HepG2 (cell line): ENCODE measurements at regions not wholly inside any gene's neighbourhood (a gene's known extent, or its start where the extent isn't known, plus 50 kb on each side); places are given as distances from the start of the nearest gene placed in this dataset.

Experiments
- ATAC-seq: fragments of 200-7000 bp; cut with Tn5 transposase; 3 replicates; pipeline ENCODE4 v1.9.1; 2020; ENCODE audit warnings: mild to moderate bottlenecking, moderate library complexity
- BruUV-seq: library from RNA; stranded (reverse); fragments of 400-500 nt; replicated peaks from 2 replicates; lab custom pipeline; 2021; lab: Mats Ljungman, UMichigan
- CTCF ChIA-PET: fragments of 300-600 bp; formaldehyde crosslinking; extraction: SDS; loops from one replicate; lab custom pipeline; 2021; ENCODE audit warnings: low total read pairs, inconsistent platforms, low intra/inter-chr PET ratio; lab: Yijun Ruan, JAX
- POLR2A ChIA-PET: fragments of 350-600 bp; sonication (Branson Sonifier 250); formaldehyde crosslinking; loops from one replicate; lab custom pipeline; 2020; ENCODE audit warnings: antibody characterized with exemption, inconsistent platforms; lab: Yijun Ruan, JAX
- DNase-seq: peaks from one replicate; pipeline ENCODE4 v3.0.0-alpha.2; 2015; ENCODE audit warnings: low spot score
- FAIRE-seq: peaks from 3 replicates; lab custom pipeline; 2011; peaks lifted over from hg19 to GRCh38; lab: Jason Lieb, UNC
- H2AFZ ChIP-seq: one replicate; pipeline ENCODE4 v1.6.1; 2011; ENCODE audit warnings: low read length, inconsistent platforms
- H3K27ac ChIP-seq: fragments of 300-600 bp; 3 replicates; pipeline ENCODE4 v1.8.0; 2011; ENCODE audit warnings: mixed run types, mild to moderate bottlenecking, mixed read lengths, low read length, inconsistent platforms; ENCODE audit not compliant: insufficient read depth; ENCODE audit errors: extremely low read length
- H3K27me3 ChIP-seq, 2 experiments: fragments of 200-600 bp in 1 of 2; 2 replicates in 1 of 2; 3 replicates in 1 of 2; pipeline versions ENCODE4 v1.6.0 to v1.8.0; 2011; ENCODE audit warnings: low read length in 2 of 2, mild to moderate bottlenecking in 2 of 2, moderate library complexity in 2 of 2, inconsistent platforms in 1 of 2; ENCODE audit not compliant: insufficient read depth in 2 of 2, control insufficient read depth in 1 of 2
- H3K36me3 ChIP-seq, 2 experiments: fragments of 200-600 bp in 1 of 2; replicated peaks in 1 of 2; 2 replicates in 1 of 2; 3 replicates in 1 of 2; pipeline versions ENCODE4 v1.5.1 to v1.8.0; 2011; ENCODE audit warnings: low read length in 2 of 2, inconsistent platforms in 1 of 2; ENCODE audit not compliant: insufficient read depth in 2 of 2, control insufficient read depth in 1 of 2
- H3K4me1 ChIP-seq: 2 replicates; pipeline ENCODE4 v1.5.1; 2012; ENCODE audit warnings: low read length, inconsistent platforms; ENCODE audit not compliant: insufficient read depth
- H3K4me2 ChIP-seq: 2 replicates; pipeline ENCODE4 v1.6.0; 2011; ENCODE audit warnings: low read depth, low read length, inconsistent platforms
- H3K4me3 ChIP-seq, 3 experiments: fragments of 200-600 bp in 1 of 3; sonication (generic), shearing (Covaris generic) in 1 of 3; replicated peaks in 1 of 3; 2 replicates each; pipeline ENCODE4 v1.5.1; 2011 to 2016; ENCODE audit warnings: low read length in 3 of 3, inconsistent platforms in 2 of 3, low read depth in 2 of 3, mild to moderate bottlenecking in 2 of 3, control low read depth in 1 of 3, mixed read lengths in 1 of 3; ENCODE audit not compliant: insufficient read depth in 1 of 3
- H3K79me2 ChIP-seq: one replicate; pipeline ENCODE4 v1.6.1; 2011; ENCODE audit warnings: low read length, inconsistent platforms; ENCODE audit not compliant: insufficient read depth
- H3K9ac ChIP-seq: 2 replicates; pipeline ENCODE4 v1.6.0; 2011; ENCODE audit warnings: mild to moderate bottlenecking, low read depth, low read length, inconsistent platforms; ENCODE audit not compliant: insufficient read depth
- H3K9me3 ChIP-seq: 2 replicates; pipeline ENCODE4 v1.5.1; 2012; ENCODE audit warnings: mild to moderate bottlenecking, low read length
- H4K20me1 ChIP-seq: 2 replicates; pipeline ENCODE4 v1.6.0; 2011; ENCODE audit warnings: inconsistent platforms, mild to moderate bottlenecking, low read length, moderate library complexity; ENCODE audit not compliant: insufficient read depth
- ELK4 ChIP-seq: sonication (generic); formaldehyde crosslinking; IDR thresholded peaks from 2 replicates; pipeline ENCODE4 v1.9.0; 2021; ENCODE audit warnings: missing genetic modification reagents, borderline replicate concordance
- EZH2 ChIP-seq: conservative IDR thresholded peaks from 2 replicates; pipeline ENCODE4 v1.6.1; 2012; ENCODE audit warnings: mild to moderate bottlenecking, low read depth, low read length, moderate library complexity
- KLF15 ChIP-seq: sonication (generic); formaldehyde crosslinking; IDR thresholded peaks from 2 replicates; pipeline ENCODE4 v1.8.1; 2023; ENCODE audit warnings: borderline replicate concordance, mild to moderate bottlenecking, inconsistent platforms, missing genetic modification reagents, mixed read lengths
- ZNF10 ChIP-seq: sonication (generic); formaldehyde crosslinking; IDR thresholded peaks from 2 replicates; pipeline ENCODE4 v1.4.0; 2020; ENCODE audit warnings: mild to moderate bottlenecking, low read depth, missing genetic modification reagents, borderline replicate concordance
- ZNF710 ChIP-seq: sonication (generic); formaldehyde crosslinking; IDR thresholded peaks from 2 replicates; pipeline ENCODE4 v1.5.0; 2020; ENCODE audit warnings: mild to moderate bottlenecking, missing genetic modification reagents, borderline replicate concordance
- ZNF720 ChIP-seq: sonication (generic); formaldehyde crosslinking; IDR thresholded peaks from 2 replicates; pipeline ENCODE4 v1.4.0; 2020; ENCODE audit warnings: missing genetic modification reagents
- WGBS: methylation state at CpG from one replicate; pipeline ENCODE4 v1.1.6; 2017; ENCODE audit warnings: low lambda C conversion rate; 5-methylcytosine and 5-hydroxymethylcytosine counted together
- in situ Hi-C: cut with HindIII; loops from 2 replicates; pipeline ENCODE4 v1.10.0; 2017; ENCODE audit warnings: low pct_unique_long_range_greater_than_20kb; ENCODE audit not compliant: extremely low pct_ligation_motif_present
- intact Hi-C: fragments of 100-400 bp; cut with micrococcal nuclease; formaldehyde crosslinking; loops from one replicate; pipeline ENCODE4 v1.10.0; 2022; ENCODE audit not compliant: unreplicated experiment

- Histone ChIP-seq H2AFZ (no peak overlapping the region), H3K4me3 (no peak overlapping the region), H3K27me3 (no peaks in the 10 kb centered on the region)
- WGBS = 2% methylated on average over 5 of the region's 5 CpGs
- no peak for FAIRE-seq
- BruUV-seq = no TSS peak
- TF ChIP-seq ZNF710 (CRISPR knock-in tag) (no peak), ZNF10 (CRISPR knock-in tag) (no peak), EZH2 (no peak), KLF15 (CRISPR knock-in tag) (no peak), ELK4 (CRISPR knock-in tag) (no peak), ZNF720 (no peak)
- TF ChIP-seq, all 625 proteins: peak for 0
- ATAC-seq (no peak), DNase-seq (no peak)
- CTCF ChIA-PET = no interaction called here
- POLR2A ChIA-PET = no interaction called here
- Histone ChIP-seq H3K27ac (no peak overlapping the region), H3K4me2 (no peak overlapping the region), H3K79me2 (no peaks in the 10 kb centered on the region), H3K36me3 (no peaks in the 10 kb centered on the region), H3K4me1 (no peaks in the 10 kb centered on the region), H3K9me3 (peaks cover 81% of the 10 kb centered on the region), H3K9ac (no peak overlapping the region), H4K20me1 (no peaks in the 10 kb centered on the region)
- in situ Hi-C loops (no loop called here), intact Hi-C loops (no loop called here)
Measured at GRCh38 chr3:20924646-20925385, 738.8 kb upstream of the SGO1 start.
